Fibroblast of mammary gland (primary cell): ENCODE measurements at regions not wholly inside any gene's neighbourhood (a gene's known extent, or its start where the extent isn't known, plus 50 kb on each side); places are given as distances from the start of the nearest gene placed in this dataset.

Source experiments
- DNase-seq: peaks from one replicate; pipeline ENCODE4 v3.0.0-alpha.2; 2010; ENCODE audit warnings: low read depth
- H3K4me3 ChIP-seq: 2 replicates; pipeline ENCODE4 v1.5.1; 2011; ENCODE audit warnings: low read depth, mild to moderate bottlenecking, low read length, moderate library complexity; ENCODE audit not compliant: control insufficient read depth
- TF ChIP-seq, protein P1 (sequence below): conservative IDR thresholded peaks from 2 replicates; pipeline ENCODE4 v1.5.1; 2011; ENCODE audit warnings: low read depth, low read length, inconsistent platforms; ENCODE audit not compliant: control insufficient read depth, insufficient read depth

GRCh38 chr10:76697923-76698322 lies 939.7 kb downstream of the KCNMA1 start:
- TF ChIP-seq, protein P1, sequence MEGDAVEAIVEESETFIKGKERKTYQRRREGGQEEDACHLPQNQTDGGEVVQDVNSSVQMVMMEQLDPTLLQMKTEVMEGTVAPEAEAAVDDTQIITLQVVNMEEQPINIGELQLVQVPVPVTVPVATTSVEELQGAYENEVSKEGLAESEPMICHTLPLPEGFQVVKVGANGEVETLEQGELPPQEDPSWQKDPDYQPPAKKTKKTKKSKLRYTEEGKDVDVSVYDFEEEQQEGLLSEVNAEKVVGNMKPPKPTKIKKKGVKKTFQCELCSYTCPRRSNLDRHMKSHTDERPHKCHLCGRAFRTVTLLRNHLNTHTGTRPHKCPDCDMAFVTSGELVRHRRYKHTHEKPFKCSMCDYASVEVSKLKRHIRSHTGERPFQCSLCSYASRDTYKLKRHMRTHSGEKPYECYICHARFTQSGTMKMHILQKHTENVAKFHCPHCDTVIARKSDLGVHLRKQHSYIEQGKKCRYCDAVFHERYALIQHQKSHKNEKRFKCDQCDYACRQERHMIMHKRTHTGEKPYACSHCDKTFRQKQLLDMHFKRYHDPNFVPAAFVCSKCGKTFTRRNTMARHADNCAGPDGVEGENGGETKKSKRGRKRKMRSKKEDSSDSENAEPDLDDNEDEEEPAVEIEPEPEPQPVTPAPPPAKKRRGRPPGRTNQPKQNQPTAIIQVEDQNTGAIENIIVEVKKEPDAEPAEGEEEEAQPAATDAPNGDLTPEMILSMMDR: no peak
- DNase-seq: no peak
- H3K4me3 ChIP-seq: no peak overlapping the region

GRCh38 chr10:76695069-76695468 lies 942.5 kb downstream of the KCNMA1 start:
- TF ChIP-seq, protein P1: no peak
- DNase-seq: no peak
- H3K4me3 ChIP-seq: no peak overlapping the region

GRCh38 chr10:76686201-76686600 lies 951.4 kb downstream of the KCNMA1 start:
- no peak overlapping the region for H3K4me3 ChIP-seq
- TF ChIP-seq, protein P1: no peak
- DNase-seq: no peak

DNA sequence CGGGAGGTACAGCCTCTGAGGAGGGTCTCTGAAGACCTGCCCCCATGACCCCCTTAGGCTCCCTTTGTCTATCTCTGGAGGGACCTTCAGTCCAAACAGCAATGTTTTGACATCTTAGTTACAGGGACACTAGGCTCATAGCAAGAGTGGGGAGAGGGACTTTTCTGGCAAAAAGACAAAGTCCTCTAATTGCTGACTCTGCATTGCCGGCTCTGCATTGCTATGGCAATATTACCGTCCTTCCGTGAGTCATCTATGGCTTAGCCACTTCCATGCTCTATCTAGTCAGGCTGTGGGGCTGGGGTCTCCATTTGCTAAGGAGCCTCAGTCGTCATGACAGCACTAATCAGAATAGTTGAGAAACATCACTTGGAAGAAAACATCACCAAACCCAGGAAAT lies 952.6 kb downstream of the KCNMA1 start:
- no peak for DNase-seq
- H3K4me3 ChIP-seq: no peak overlapping the region
- TF ChIP-seq, protein P1: no peak

GRCh38 chr10:76681153-76681552 lies 956.5 kb downstream of the KCNMA1 start:
- no peak overlapping the region for H3K4me3 ChIP-seq
- no peak for DNase-seq
- TF ChIP-seq, protein P1: no peak

DNA sequence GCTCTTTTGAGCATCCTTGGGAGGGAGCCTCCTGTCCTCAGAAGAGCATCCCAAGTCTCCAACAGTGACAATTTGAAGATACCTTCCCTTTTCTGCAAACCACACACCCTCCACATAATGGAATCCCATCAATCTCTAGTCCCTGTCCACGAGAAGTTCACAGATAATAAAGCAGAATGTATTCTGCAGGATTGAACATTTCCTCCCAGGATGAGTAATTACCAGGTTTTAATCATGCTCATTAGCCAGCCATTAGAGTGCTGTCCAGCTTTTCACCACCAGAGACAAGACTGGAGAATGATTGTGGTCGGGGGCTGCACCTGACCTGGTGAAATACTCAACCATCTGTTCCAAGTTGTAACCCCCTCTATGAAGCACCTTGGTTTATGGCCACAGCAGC lies 958.6 kb downstream of the KCNMA1 start:
- TF ChIP-seq, protein P1: no peak
- DNase-seq: no peak

GRCh38 chr10:76675951-76676587 lies 961.5 kb downstream of the KCNMA1 start:
- H3K4me3 ChIP-seq: no peak overlapping the region
- peak; percentile 22 for DNase-seq
- TF ChIP-seq, protein P1: no peak

More for the DNA sequence above, 958.6 kb downstream of the KCNMA1 start:
- H3K4me3 ChIP-seq: no peak overlapping the region
